ENCODE measurements at regions not wholly inside any gene's neighbourhood (a gene's known extent, or its start where the extent isn't known, plus 50 kb on each side); places are given as distances from the start of the nearest gene placed in this dataset.

- Histone ChIP-seq H3K4me1 (ENCODE audit: control insufficient read depth, extremely low read depth, insufficient read depth, low read length) (no peaks in the 10 kb centered on the region), H3K9me3 (replicated peaks; ENCODE audit: control insufficient read depth, insufficient read depth, low read length) (no peaks in the 10 kb centered on the region), H3K9ac (replicated peaks; ENCODE audit: extremely low read depth, insufficient read depth, low read length) (no peak overlapping the region), H3K4me3 (replicated peaks in 1 of 3; ENCODE audit: insufficient read depth in 1 of 3, low read depth in 1 of 3, low read length in 3 of 3) (no peak overlapping the region), H3K4me2 (ENCODE audit: insufficient read depth, low read length) (no peak overlapping the region), H3K27ac (ENCODE audit: insufficient read depth, low read depth, low read length) (no peak overlapping the region), H3K79me2 (ENCODE audit: control insufficient read depth, insufficient read depth, low read length) (no peaks in the 10 kb centered on the region), H3K9me1 (replicated peaks; ENCODE audit: control insufficient read depth, extremely low read depth, insufficient read depth, low read length) (no peaks in the 10 kb centered on the region), H2AFZ (ENCODE audit: low read depth, low read length) (no peak overlapping the region), H3K36me3 (ENCODE audit: control insufficient read depth in 2 of 2, extremely low read depth in 1 of 2, insufficient read depth in 2 of 2, low read length in 2 of 2) (no peaks in the 10 kb centered on the region), H3K27me3 (ENCODE audit: control insufficient read depth in 2 of 2, insufficient read depth in 2 of 2, low read length in 2 of 2) (no peaks in the 10 kb centered on the region), H4K20me1 (replicated peaks; ENCODE audit: control insufficient read depth, extremely low read depth, insufficient read depth, low read length) (no peaks in the 10 kb centered on the region)
- no peak for DNase-seq (ENCODE audit: low read depth, low spot score)
- dilution Hi-C loops (cut with MboI; ENCODE audit: extremely low pct_ligation_motif_present, low sequenced_read_pairs): no loop called here
- TF ChIP-seq FOS (IDR thresholded peaks at IDR 0.05; ENCODE audit: borderline replicate concordance, insufficient read depth, low read length): no peak
- no peak for TF ChIP-seq GATA2 (IDR thresholded peaks at IDR 0.05; ENCODE audit: insufficient read depth, insufficient read length, low read depth, low read length)
- TF ChIP-seq EZH2 (IDR thresholded peaks at IDR 0.05; ENCODE audit: borderline replicate concordance, low read depth, low read length, severe bottlenecking): no peak
- TF ChIP-seq CTCF (IDR thresholded peaks at IDR 0.05; ENCODE audit: extremely low read depth in 1 of 2, insufficient read depth in 1 of 2, low read depth in 1 of 2, low read length in 2 of 2): no peak
- no peak for TF ChIP-seq MAX (IDR thresholded peaks at IDR 0.05; ENCODE audit: insufficient read depth, insufficient read length)
- TF ChIP-seq POLR2A (IDR thresholded peaks at IDR 0.05; ENCODE audit: low read depth, low read length): no peak
- TF ChIP-seq JUN (IDR thresholded peaks at IDR 0.05; ENCODE audit: borderline replicate concordance, insufficient read depth, insufficient read length, low read depth): no peak
- TF ChIP-seq MYC (IDR thresholded peaks at IDR 0.05; ENCODE audit: low read depth, low read length): no peak
- no peak for TF ChIP-seq POLR2AphosphoS5 (IDR thresholded peaks at IDR 0.05; ENCODE audit: insufficient read depth, low read depth, low read length)
- ChIA-PET CTCF (no interaction called here), POLR2A (no interaction called here)
- intact Hi-C loops (cut with micrococcal nuclease): no loop called here
- BruUV-seq (replicated peaks): no TSS peak
- no peak for FAIRE-seq
These were observed 664.7 kb downstream of the ACTL7B start for GRCh38 chr9:108191065-108191464.

All from endothelial cell of umbilical vein (primary cell).